ENCODE measurements at regions not wholly inside any gene's neighbourhood (a gene's known extent, or its start where the extent isn't known, plus 50 kb on each side); places are given as distances from the start of the nearest gene placed in this dataset.
A peak's percentile ranks its signal among the peaks of the same experiment; 100 is the strongest.

GRCh38 chr6:44004625-44005506, 122.4 kb downstream of the MRPL14 start:
- no peak for TF ChIP-seq POLR2A (IDR thresholded peaks at IDR 0.05)
- TF ChIP-seq CTCF (IDR thresholded peaks at IDR 0.05): peak in 1 of 6 experiments; percentile 17
- intact Hi-C loops (cut with DNase I): no loop called here
- 45 to 57% methylated on average over 1 of the region's 7 CpGs for WGBS, 2 donors
- Histone ChIP-seq H3K27ac (no peak overlapping the region), H3K36me3 (no peaks in the 10 kb centered on the region), H3K27me3 (peaks cover 0 to 66% (median 3%) of the 10 kb centered on the region in 4 donors), H3K4me1 (peaks cover 14 to 19% (median 17%) of the 10 kb centered on the region in 3 donors), H3K9me3 (no peaks in the 10 kb centered on the region), H3K4me3 (no peak overlapping the region)
- DNase-seq: no peak

- intact Hi-C loops (cut with DNase I): no loop called here
These were observed 123.1 kb downstream of the MRPL14 start for GRCh38 chr6:44004136-44004535.

GRCh38 chr6:44003345-44004061, 123.7 kb downstream of the MRPL14 start:
- no peak for DNase-seq
- Histone ChIP-seq H3K4me3 (peak overlapping the region in 3 of 4 donors; percentile 19 to 58 (median 45)), H3K27ac (no peak overlapping the region), H3K4me1 (peaks cover 14 to 19% (median 17%) of the 10 kb centered on the region in 3 donors), H3K27me3 (peaks cover 0 to 66% (median 3%) of the 10 kb centered on the region in 4 donors), H3K9me3 (no peaks in the 10 kb centered on the region), H3K36me3 (no peaks in the 10 kb centered on the region)
- 80 to 81% methylated on average over 11 to 16 of the region's 22 CpGs for WGBS, 2 donors
- TF ChIP-seq POLR2A (IDR thresholded peaks at IDR 0.05) (no peak), CTCF (IDR thresholded peaks at IDR 0.05) (no peak)
- intact Hi-C loops (cut with DNase I): no loop called here

More at GRCh38 chr6:44004136-44004535, 123.1 kb downstream of the MRPL14 start:
- 90 to 94% methylated on average over 3 to 4 of the region's 9 CpGs for WGBS, 2 donors
- no peak overlapping the region for H3K27ac ChIP-seq
- TF ChIP-seq POLR2A (IDR thresholded peaks at IDR 0.05) (no peak), CTCF (IDR thresholded peaks at IDR 0.05) (no peak)
- H3K36me3 ChIP-seq: no peaks in the 10 kb centered on the region
- H3K9me3 ChIP-seq: no peaks in the 10 kb centered on the region
- H3K4me3 ChIP-seq: no peak overlapping the region
- peaks cover 0 to 66% (median 3%) of the 10 kb centered on the region in 4 donors for H3K27me3 ChIP-seq
- no peak for DNase-seq
- peaks cover 14 to 19% (median 17%) of the 10 kb centered on the region in 3 donors for H3K4me1 ChIP-seq

GRCh38 chr6:44002593-44003344, 124.5 kb downstream of the MRPL14 start:
- intact Hi-C loops (cut with DNase I): no loop called here
- Histone ChIP-seq H3K4me1 (peaks cover 14 to 19% (median 17%) of the 10 kb centered on the region in 3 donors), H3K36me3 (no peaks in the 10 kb centered on the region), H3K27me3 (peaks cover 0 to 66% (median 3%) of the 10 kb centered on the region in 4 donors), H3K27ac (no peak overlapping the region), H3K9me3 (no peaks in the 10 kb centered on the region), H3K4me3 (peak overlapping the region; percentile 19 to 58 (median 39))
- TF ChIP-seq POLR2A (IDR thresholded peaks at IDR 0.05) (no peak), CTCF (IDR thresholded peaks at IDR 0.05) (peak in 1 of 6 experiments; percentile 23)
- WGBS, 2 donors: 2% methylated on average over 10 of the region's 76 CpGs; no CpG with 5 or more reads in 1 of the 2 donors
- DNase-seq: no peak

Data from esophagus squamous epithelium (tissue), 5 donors.